VCaP (cell line): ENCODE measurements at regions not wholly inside any gene's neighbourhood (a gene's known extent, or its start where the extent isn't known, plus 50 kb on each side); places are given as distances from the start of the nearest gene placed in this dataset.

ENCODE experiments used
- H3K27ac ChIP-seq: fragments of 450-650 bp; 2 replicates; pipeline ENCODE4 v1.5.1; 2017
- TF ChIP-seq, protein P1 (sequence below): fragments of 450-650 bp; conservative IDR thresholded peaks from 2 replicates; pipeline ENCODE4 v1.5.1; 2017; ENCODE audit warnings: mild to moderate bottlenecking, moderate library complexity

DNA sequence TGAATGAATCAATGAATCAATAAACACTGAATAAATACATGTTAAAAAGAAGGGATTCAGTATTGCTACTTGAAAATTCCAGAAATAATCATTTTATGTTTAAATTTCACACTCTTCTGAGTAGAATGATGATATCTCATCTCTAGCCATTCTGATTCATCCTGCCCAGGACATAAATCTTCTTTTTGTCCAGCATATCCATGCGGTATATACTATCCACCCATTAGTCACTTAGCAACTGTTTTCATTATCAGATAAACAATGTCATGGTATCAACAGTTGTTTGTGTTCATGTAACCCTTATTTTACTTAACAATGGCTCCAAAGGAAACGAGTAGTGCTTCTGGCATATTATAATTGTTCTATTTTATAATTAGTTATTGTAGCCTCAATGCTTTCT is 432.4 kb upstream of the SMC2 start:
- no peak overlapping the region for H3K27ac ChIP-seq
- TF ChIP-seq, protein P1, sequence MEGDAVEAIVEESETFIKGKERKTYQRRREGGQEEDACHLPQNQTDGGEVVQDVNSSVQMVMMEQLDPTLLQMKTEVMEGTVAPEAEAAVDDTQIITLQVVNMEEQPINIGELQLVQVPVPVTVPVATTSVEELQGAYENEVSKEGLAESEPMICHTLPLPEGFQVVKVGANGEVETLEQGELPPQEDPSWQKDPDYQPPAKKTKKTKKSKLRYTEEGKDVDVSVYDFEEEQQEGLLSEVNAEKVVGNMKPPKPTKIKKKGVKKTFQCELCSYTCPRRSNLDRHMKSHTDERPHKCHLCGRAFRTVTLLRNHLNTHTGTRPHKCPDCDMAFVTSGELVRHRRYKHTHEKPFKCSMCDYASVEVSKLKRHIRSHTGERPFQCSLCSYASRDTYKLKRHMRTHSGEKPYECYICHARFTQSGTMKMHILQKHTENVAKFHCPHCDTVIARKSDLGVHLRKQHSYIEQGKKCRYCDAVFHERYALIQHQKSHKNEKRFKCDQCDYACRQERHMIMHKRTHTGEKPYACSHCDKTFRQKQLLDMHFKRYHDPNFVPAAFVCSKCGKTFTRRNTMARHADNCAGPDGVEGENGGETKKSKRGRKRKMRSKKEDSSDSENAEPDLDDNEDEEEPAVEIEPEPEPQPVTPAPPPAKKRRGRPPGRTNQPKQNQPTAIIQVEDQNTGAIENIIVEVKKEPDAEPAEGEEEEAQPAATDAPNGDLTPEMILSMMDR: no peak

DNA sequence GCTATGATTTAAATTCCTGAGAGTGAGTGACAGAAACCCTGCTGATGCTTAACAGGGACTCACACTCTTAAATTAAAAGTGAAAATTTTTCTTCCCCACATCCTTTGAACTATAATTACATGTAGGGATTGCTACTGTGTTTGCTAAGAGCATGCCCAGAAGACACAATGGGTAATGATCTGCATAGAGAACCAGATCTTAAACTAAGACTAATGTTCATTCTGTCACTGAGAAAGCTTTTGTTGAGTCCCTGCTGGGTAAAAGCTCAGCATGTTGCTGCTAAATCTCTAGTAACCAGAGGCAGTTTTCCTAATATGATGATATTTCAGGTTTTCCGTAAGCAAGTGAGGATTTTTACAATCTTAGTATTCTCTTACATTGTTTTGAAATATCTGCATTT is 424.8 kb upstream of the SMC2 start:
- no peak overlapping the region for H3K27ac ChIP-seq
- TF ChIP-seq, protein P1: no peak

DNA sequence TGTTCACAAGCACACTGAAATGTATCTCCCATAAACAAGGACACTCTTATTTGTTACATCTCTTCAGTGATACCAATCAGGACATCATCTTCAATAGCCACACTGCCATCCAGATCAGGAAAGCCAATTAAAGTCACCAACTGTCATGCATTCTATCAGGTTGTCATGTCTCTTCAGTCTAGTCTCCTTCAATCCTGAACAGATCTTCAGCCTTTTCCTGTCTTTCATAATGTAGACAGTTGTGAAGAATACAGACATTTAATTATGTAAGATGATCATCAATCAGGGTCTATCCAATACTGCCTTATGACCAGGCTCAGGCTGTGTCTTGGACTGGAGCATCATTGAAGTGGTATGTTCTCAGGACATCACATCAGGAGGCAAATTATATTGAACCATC is 419.8 kb upstream of the SMC2 start:
- TF ChIP-seq, protein P1: no peak
- H3K27ac ChIP-seq: no peak overlapping the region

DNA sequence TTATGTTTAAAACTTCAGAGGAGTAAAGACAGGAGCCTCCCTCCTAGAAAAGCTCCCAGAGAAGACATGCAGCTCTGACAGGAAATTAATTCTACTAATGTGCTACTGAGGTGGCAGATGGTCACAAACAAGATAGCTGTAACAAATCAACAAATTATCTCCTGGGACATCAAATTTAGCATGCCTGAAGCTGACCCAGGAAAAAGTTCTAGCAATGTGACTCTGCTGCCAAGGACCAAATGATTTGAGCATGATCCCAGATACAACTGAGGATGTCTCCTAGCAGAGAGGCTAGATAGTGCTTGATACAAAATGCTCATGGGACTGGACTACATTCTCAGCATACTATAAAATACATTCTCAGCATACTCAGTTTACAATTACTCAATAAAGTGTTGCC is 413.5 kb upstream of the SMC2 start:
- TF ChIP-seq, protein P1: no peak
- no peak overlapping the region for H3K27ac ChIP-seq

DNA sequence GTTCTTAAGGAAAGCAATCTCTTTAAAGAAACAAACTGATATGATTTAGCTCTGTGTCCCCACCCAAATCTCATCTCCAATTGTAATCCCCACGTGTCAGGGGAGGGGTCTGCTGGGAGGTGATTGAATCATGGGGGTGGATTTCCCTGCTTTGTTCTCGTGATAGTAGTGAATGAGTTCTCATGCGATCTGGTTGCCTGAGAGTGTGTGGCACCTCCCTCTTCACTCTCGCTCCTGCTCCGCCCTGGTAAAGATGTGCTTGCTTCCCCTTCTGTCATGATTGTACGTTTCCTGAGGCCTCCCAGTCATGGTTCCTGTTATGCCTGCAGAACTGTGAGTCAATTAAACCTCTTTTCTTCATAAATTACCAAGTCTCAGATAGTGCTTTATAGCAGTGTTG is 412.7 kb upstream of the SMC2 start:
- TF ChIP-seq, protein P1: no peak
- no peak overlapping the region for H3K27ac ChIP-seq

DNA sequence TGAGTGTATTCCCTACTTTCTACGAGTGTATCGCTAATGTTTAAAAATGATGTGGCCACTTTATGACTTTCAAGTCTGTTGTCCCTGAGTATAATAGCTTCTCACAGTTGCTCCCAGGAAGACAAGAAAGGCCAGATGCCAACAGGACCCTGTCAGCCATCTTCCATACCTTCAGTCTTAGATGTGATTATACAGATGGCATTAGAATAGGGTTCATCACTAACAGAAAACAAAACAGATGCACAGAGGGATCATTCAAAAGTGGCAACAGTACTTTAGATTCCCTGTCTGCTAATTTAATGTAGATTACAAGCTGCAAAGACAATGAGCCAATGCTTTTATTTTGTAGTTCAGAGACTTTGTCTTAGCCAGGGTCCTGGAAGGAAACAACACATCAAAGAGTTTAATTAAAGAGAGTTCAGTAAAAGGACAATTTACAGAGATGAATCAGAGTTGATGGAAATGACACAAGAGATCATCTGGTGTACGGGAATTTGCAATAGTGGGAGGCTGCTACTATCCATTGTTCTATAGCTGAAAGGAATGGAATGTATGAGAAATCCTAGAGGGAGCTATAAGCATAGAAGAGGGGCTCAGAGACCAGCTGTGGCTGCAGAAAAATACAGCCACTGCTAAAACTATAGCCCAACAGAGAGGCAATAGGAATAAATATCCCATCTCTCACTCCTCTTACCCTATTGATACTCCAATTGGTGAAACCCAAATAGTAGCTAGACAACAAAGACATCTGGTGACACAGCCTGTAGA is 393.7 kb upstream of the SMC2 start:
- TF ChIP-seq, protein P1: no peak
- no peak overlapping the region for H3K27ac ChIP-seq

DNA sequence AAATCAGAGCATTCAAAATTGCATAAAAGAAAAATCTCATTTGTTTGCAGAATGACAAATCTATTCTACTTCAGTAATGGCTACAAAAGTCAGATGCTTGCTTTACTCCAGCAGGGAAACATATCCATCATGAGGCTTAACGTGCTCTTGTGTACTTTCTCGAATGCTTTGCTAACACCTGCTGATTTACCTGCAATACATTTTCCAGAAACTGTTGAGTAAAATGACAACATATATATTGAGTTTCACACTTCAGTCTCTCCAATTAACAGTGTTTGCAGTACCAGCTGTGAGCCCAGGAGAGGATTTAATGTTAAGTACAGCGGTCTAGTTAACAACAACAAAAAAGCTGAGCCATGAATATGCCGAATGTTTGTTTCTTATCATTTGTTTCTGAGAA is 391.5 kb upstream of the SMC2 start:
- H3K27ac ChIP-seq: no peak overlapping the region
- TF ChIP-seq, protein P1: no peak
